AG04450 (cell line): ENCODE measurements at regions not wholly inside any gene's neighbourhood (a gene's known extent, or its start where the extent isn't known, plus 50 kb on each side); places are given as distances from the start of the nearest gene placed in this dataset.

Experiments
- CTCF ChIA-PET: fragments of 300-600, 350-600 bp; formaldehyde crosslinking; extraction: SDS; loops from one replicate; lab custom pipeline; 2022; ENCODE audit warnings: antibody characterized with exemption, inconsistent platforms; lab: Charles Lee
- POLR2A ChIA-PET: fragments of 350-600 bp; formaldehyde crosslinking; extraction: SDS; loops from one replicate; lab custom pipeline; 2021; ENCODE audit warnings: antibody characterized with exemption, inconsistent platforms; lab: Yijun Ruan, JAX
- DNase-seq: peaks from one replicate; pipeline ENCODE4 v3.0.0-alpha.2; 2011; ENCODE audit warnings: low read depth, low spot score
- H3K27ac ChIP-seq: one replicate; pipeline ENCODE4 v1.5.1; 2012; ENCODE audit warnings: low read depth, low read length, control low read depth
- H3K27me3 ChIP-seq: one replicate; pipeline ENCODE4 v1.6.0; 2012; ENCODE audit warnings: low read length; ENCODE audit not compliant: control insufficient read depth, insufficient read depth
- H3K4me3 ChIP-seq: 2 replicates; pipeline ENCODE4 v1.5.1; 2011; ENCODE audit warnings: mild to moderate bottlenecking, low read depth, low read length, control low read depth
- H3K9me3 ChIP-seq: 2 replicates; pipeline ENCODE4 v1.5.1; 2012; ENCODE audit warnings: low read length; ENCODE audit not compliant: control insufficient read depth, insufficient read depth
- TF ChIP-seq, protein P1 (sequence below): IDR thresholded peaks from 2 replicates; pipeline ENCODE4 v1.5.1; 2011; ENCODE audit warnings: low read depth, low read length, control low read depth, inconsistent platforms

DNA sequence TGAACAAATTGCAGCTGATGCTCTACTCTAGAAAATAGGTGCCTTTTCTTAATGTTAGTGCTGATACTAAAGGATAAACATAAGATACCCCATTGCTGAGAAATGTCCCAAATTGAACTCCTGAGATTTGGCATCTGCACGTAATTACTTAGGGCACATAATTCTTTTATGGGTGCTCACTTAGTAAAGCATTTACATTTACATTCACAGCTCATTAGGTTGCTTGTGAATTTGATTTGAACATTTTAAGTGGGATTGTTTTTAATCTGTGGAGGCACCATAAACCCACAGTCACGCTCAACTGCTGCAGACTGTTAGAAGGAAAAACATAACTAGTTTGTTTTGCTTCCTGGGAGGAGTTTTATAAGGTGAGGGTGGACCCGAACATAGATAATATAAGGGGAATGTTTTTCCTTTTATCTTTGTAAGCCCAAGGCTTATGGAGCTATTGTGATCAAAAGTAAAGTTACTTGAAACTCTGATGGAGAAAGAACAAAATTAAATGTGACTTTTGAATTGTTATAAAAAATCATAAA is 560.8 kb downstream of the REEP3 start:
- H3K4me3 ChIP-seq, result no peak overlapping the region
- no peak for DNase-seq
- CTCF ChIA-PET, result no interaction called here
- H3K9me3 ChIP-seq, result no peaks in the 10 kb centered on the region
- no peaks in the 10 kb centered on the region for H3K27me3 ChIP-seq
- TF ChIP-seq, protein P1, sequence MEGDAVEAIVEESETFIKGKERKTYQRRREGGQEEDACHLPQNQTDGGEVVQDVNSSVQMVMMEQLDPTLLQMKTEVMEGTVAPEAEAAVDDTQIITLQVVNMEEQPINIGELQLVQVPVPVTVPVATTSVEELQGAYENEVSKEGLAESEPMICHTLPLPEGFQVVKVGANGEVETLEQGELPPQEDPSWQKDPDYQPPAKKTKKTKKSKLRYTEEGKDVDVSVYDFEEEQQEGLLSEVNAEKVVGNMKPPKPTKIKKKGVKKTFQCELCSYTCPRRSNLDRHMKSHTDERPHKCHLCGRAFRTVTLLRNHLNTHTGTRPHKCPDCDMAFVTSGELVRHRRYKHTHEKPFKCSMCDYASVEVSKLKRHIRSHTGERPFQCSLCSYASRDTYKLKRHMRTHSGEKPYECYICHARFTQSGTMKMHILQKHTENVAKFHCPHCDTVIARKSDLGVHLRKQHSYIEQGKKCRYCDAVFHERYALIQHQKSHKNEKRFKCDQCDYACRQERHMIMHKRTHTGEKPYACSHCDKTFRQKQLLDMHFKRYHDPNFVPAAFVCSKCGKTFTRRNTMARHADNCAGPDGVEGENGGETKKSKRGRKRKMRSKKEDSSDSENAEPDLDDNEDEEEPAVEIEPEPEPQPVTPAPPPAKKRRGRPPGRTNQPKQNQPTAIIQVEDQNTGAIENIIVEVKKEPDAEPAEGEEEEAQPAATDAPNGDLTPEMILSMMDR, result no peak
- H3K27ac ChIP-seq, result no peak overlapping the region
- POLR2A ChIA-PET, result no interaction called here

DNA sequence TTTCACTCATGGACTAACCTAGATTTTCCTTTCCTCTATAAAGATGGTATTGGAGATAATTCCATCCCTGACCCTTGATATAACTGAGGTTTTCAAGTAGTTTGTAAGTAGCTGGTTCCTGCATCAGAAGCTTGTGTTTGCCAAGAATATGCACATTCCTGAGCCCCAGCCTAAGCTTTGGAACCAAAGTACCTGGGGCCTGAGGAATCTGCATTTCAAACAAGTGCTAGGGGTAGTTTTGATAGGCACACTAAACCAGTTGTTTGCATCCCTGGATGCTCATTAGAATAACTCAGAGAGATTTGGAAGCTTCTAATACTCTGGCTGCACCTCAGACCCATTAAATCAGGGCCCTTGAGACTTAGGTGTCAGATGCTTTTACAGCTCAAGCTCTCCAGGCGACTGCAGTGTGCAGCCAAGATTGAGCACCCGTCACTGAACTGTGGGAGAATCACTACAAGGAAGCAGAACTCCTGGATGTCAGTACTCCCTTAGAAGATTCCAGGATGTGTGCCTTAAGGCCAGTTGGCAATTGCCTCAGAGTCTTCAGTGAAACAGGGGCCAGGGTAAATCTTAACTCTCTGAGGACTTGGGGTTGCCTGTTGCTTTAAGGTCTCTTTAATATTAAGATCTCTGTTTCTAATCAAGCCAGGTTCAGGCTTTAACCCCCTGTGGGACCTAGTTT is 565.0 kb downstream of the REEP3 start:
- CTCF ChIA-PET, result no interaction called here

DNA sequence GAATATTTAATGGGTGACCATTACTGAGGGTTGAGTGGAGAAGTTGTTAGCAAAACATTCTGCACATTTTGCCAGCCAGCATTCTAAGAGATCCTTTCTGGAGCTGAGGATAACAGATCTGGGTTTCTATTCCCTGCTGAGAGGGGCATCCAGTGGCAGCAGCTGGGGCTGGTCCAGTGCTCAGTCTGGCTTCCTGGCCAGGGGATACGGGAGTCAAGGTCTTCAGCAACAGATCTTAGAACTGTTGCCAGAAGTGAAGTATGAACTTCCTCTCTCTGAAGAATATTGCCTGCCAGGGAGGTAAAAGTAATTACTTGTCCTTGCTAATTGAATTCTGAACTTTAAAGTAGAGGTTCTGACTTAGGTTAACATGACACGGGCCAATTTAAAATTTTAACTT is 568.4 kb downstream of the REEP3 start:
- CTCF ChIA-PET, result interaction anchor here (0.6 kb wide), 1 partner anchor 27 kb away, joined by 3 read pairs; no protein-coding TSS in a partner anchor
- DNase-seq, result no peak
- Histone ChIP-seq H3K4me3 (no peak overlapping the region), H3K27me3 (no peaks in the 10 kb centered on the region), H3K9me3 (no peaks in the 10 kb centered on the region), H3K27ac (no peak overlapping the region)
- TF ChIP-seq, protein P1, result no peak
- POLR2A ChIA-PET, result no interaction called here

More for the DNA sequence above, 565.0 kb downstream of the REEP3 start:
- Histone ChIP-seq H3K4me3 (no peak overlapping the region), H3K27me3 (no peaks in the 10 kb centered on the region), H3K27ac (no peak overlapping the region), H3K9me3 (no peaks in the 10 kb centered on the region)
- POLR2A ChIA-PET, result no interaction called here
- TF ChIP-seq, protein P1, result no peak
- DNase-seq, result no peak

DNA sequence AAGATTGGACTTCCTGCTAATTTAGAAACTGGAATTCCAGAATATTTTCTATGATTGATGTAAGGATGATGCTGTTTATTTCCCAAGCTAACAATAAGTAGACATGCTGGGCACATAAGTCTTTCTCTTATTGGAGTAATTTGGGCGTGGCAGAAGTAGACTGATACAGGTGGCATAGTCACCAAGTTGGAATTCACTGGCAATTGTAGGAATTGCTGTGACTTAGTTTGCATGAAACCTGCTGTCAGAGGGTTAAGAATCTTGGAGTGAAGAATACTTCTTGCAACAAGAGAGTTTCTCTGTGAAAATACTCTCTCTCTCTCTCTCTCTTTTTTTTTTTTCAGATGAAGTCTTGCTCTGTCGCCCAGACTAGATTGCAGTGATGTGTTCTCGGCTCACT is 569.7 kb downstream of the REEP3 start:
- no peaks in the 10 kb centered on the region for H3K9me3 ChIP-seq
- H3K27ac ChIP-seq, result no peak overlapping the region
- DNase-seq, result no peak
- H3K27me3 ChIP-seq, result no peaks in the 10 kb centered on the region
- POLR2A ChIA-PET, result no interaction called here
- CTCF ChIA-PET, result no interaction called here
- H3K4me3 ChIP-seq, result no peak overlapping the region
- TF ChIP-seq, protein P1, result no peak

GRCh38 chr10:64091897-64092296 is 570.7 kb downstream of the REEP3 start:
- no peaks in the 10 kb centered on the region for H3K27me3 ChIP-seq
- no peak for DNase-seq
- CTCF ChIA-PET, result no interaction called here
- TF ChIP-seq, protein P1, result no peak
- POLR2A ChIA-PET, result no interaction called here
- no peak overlapping the region for H3K4me3 ChIP-seq
- no peak overlapping the region for H3K27ac ChIP-seq
- H3K9me3 ChIP-seq, result no peaks in the 10 kb centered on the region
